GM18498 (cell line): ENCODE measurements at regions not wholly inside any gene's neighbourhood (a gene's known extent, or its start where the extent isn't known, plus 50 kb on each side); places are given as distances from the start of the nearest gene placed in this dataset.

Experiments used
- ATAC-seq: cut with Tn5 transposase; IDR thresholded peaks from one replicate; pipeline ENCODE4 v1.9.1; 2021; ENCODE audit warnings: mild to moderate bottlenecking, moderate library complexity; ENCODE audit not compliant: unreplicated experiment

GRCh38 chr6:37104824-37105147 lies 65.2 kb upstream of the PIM1 start:
- no peak for ATAC-seq

GRCh38 chr6:37105148-37106050 lies 64.6 kb upstream of the PIM1 start:
- no peak for ATAC-seq

- no peak for ATAC-seq
Measured at GRCh38 chr6:37106051-37106363, 63.9 kb upstream of the PIM1 start.

DNA sequence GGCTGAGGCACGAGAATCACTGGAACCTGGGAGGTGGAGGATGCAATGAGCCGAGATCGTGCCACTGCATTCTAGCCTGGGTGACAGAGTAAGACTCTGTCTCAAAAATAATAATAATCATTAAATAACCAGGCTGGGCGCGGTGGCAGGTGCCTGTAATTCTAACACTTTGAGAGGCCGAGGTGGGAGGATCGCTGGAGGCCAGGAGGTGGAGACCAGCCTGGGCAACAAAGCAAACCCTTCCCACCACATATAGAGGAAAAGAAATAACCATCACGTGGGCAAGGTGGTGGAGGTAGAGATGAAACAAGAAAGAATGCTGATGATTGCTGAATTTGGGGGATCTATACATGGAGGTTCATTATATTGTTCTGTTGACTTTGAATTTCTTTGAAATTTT lies 63.4 kb upstream of the PIM1 start:
- ATAC-seq = no peak

GRCh38 chr6:37106982-37107491 lies 62.9 kb upstream of the PIM1 start:
- ATAC-seq = no peak

DNA sequence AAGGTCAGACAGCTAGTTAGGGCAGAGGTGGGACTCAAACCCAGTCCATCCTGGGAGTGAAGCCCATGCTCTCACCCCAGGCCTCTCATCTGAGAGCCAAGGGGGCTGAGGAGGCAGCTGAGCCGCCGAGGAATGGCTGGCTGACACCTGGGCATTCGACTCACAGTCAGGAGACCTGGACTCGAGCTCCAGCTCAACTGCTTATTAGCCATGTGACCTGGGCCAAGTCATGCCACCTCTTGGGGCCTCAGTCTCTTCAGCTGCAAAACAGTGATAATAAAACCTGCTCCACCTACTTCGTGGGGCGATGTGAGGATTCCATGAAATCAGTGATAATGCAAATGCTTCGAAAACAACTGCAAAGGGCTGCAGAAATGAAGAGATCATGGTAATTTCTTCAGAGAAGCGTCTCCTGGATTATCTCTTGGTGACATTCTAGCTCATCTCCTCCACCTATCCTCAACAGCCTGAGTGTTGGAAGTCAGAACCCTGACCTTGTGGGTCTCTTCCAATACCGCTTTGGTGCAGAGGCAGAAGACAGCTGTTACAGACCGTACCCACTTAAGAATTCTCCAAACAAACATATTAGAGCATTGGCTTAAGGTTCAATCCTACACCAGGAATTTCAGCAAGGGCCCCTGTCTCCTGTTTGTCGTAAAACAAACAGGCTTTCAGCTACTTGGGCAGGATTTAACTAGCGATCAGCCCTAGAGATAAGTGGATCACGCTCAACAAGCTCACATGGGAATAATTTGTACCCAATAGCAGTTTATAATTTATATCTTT lies 60.0 kb upstream of the PIM1 start:
- no peak for ATAC-seq

DNA sequence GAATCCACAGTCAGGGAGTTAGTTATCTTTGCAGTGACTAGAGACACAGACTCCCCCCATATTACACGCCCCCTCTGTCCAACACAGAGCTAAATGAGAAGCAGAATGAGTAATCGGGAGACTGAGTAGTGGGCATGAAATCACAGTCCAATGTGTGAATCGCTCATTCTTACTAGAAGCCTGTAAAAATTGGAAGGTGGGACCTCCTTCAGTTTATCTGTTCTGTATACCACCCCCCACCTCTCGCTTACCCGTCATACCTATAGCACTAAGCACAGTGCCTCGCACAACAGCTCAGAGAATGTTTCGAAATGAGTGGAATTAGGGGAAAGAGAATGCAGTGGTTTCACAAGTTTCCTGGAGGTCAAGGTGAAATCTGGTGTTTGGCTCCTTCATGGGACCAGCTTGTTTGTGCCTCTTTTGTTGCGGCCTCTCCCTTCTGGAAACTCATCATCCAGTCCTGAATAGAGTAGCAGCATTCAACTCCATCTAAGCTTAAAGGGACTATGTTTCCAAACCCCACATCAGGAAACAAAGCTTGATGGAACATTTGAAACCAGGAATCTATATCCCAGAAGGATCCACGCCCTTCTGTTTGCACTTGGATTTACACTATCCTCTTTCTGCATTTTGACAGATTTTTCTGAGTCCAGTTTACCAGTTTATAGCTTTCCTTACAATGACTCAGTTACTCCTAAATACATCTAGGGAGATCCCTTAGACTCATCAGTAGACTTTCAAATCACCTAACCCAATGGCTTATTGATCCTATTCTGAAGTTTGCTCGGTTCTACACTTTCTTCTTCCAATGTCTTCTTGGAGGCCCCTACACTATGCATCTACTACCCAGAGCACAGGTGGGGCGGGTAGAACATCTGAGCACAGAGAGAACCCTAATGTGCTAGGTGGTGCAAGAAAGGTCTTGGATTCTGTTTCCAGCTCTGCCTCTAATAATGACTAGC lies 59.2 kb upstream of the PIM1 start:
- ATAC-seq = no peak

DNA sequence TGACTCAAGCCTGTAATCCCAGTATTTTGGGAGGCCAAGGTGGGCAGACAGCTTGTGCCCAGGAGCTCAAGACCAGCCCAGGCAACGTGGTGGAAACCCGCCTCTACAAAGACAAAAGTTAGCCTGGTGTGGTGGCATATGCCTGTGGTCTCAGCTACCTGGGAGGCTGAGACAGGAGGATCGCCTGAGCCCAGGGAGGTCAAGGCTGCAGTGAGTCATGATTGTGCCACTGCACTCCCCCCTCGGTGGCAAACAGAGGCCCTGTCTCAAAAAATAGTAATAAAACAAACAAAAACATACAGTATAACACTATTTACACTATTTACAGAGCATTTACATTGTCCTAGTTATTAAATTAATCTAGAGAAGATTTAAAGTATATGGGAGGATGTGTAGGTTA lies 56.0 kb upstream of the PIM1 start:
- no peak for ATAC-seq

DNA sequence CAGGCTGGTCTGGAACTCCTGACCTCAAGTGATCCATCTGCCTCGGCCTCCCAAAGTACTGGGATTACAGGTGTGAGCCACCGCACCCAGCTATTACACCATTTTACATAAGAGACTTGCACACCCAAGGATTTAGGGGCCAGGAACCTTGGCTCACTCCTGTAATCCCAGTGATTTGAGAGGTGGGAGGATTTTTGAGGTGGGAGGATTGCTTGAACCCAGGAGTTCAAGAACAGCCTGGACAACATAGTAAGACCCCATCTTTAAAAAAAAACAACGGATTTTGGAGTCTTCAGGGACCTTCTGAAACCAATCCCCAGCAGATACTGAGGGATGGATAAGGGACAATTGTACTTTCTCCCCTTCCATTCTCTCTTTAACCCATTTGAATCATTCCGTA lies 55.3 kb upstream of the PIM1 start:
- ATAC-seq = no peak

- no peak for ATAC-seq
Measured at GRCh38 chr6:37115236-37115895, 54.6 kb upstream of the PIM1 start.

DNA sequence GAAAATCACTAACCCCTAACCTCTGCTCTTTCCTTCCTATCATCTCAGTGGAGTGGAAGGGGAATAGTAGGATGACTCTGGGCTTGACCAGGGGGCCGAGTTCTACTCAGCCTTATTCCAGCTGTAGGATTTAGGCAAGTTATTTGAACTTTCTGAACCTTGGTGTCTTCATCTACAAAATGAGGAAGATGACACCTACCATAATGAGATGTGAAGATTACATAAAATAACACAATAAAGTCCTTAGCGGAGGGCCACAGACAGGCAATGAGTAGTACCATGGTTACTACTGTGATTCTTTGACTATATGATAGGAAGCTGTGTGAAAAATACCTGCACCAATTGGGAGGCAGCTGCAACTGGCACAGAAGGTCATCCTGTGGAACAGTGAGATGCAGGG lies 53.6 kb upstream of the PIM1 start:
- ATAC-seq = no peak

GRCh38 chr6:37119387-37119886 lies 50.5 kb upstream of the PIM1 start:
- no peak for ATAC-seq
